Endothelial cell of umbilical vein (primary cell): ENCODE measurements at regions not wholly inside any gene's neighbourhood (a gene's known extent, or its start where the extent isn't known, plus 50 kb on each side); places are given as distances from the start of the nearest gene placed in this dataset.

Experiments used
- CTCF ChIP-seq, 2 donors: IDR thresholded peaks; 1 replicate in 1 of 2; 2 replicates in 1 of 2; pipeline ENCODE4 v1.5.1; 2011; ENCODE audit warnings: low read length in 2 of 2, mild to moderate bottlenecking in 2 of 2, moderate library complexity in 2 of 2, control low read depth in 1 of 2, inconsistent platforms in 1 of 2, low read depth in 1 of 2; ENCODE audit not compliant: insufficient read depth in 1 of 2; ENCODE audit errors: extremely low read depth in 1 of 2
- EZH2 ChIP-seq: IDR thresholded peaks from 2 replicates; pipeline ENCODE4 v1.6.1; 2012; ENCODE audit warnings: borderline replicate concordance, low read depth, mild to moderate bottlenecking, moderate library complexity, low read length, inconsistent platforms; ENCODE audit not compliant: severe bottlenecking
- MAX ChIP-seq: IDR thresholded peaks from 2 replicates; pipeline ENCODE4 v1.6.1; 2011; ENCODE audit not compliant: insufficient read depth, insufficient read length
- POLR2A ChIP-seq: IDR thresholded peaks from 2 replicates; pipeline ENCODE4 v1.6.1; 2012; ENCODE audit warnings: low read depth, mild to moderate bottlenecking, control low read depth, low read length

GRCh38 chr6:108746366-108746765 is 101.9 kb upstream of the ARMC2 start:
- TF ChIP-seq CTCF (IDR thresholded peaks at IDR 0.05; ENCODE audit: extremely low read depth in 1 of 2, insufficient read depth in 1 of 2, low read depth in 1 of 2, low read length in 2 of 2) (no peak), MAX (no peak), EZH2 (no peak), POLR2A (no peak)
